ENCODE measurements at regions not wholly inside any gene's neighbourhood (a gene's known extent, or its start where the extent isn't known, plus 50 kb on each side); places are given as distances from the start of the nearest gene placed in this dataset.

DNA sequence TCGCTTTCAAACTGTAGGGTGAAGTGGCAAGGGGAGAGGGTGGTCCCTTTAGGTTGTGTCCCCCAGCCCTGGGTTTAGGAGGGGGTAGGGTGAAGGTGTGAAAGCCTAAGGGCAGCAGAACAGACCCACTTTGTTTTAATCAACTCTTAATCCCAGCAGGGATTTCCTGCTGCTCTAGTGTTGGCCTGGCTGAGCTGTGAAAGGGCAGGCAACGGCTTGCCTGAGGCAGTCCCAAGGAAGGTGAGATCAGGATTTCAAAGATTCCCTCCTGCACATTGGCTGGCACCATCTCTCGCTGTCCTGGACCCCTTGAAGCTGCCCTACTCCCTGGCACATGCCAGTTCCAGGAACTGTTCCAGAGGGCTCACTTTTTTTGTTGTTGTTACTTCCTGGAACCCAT, 221.3 kb downstream of the INSC start:
- no peak for TF ChIP-seq ZFX (IDR thresholded peaks at IDR 0.05)
- TF ChIP-seq, protein P1, sequence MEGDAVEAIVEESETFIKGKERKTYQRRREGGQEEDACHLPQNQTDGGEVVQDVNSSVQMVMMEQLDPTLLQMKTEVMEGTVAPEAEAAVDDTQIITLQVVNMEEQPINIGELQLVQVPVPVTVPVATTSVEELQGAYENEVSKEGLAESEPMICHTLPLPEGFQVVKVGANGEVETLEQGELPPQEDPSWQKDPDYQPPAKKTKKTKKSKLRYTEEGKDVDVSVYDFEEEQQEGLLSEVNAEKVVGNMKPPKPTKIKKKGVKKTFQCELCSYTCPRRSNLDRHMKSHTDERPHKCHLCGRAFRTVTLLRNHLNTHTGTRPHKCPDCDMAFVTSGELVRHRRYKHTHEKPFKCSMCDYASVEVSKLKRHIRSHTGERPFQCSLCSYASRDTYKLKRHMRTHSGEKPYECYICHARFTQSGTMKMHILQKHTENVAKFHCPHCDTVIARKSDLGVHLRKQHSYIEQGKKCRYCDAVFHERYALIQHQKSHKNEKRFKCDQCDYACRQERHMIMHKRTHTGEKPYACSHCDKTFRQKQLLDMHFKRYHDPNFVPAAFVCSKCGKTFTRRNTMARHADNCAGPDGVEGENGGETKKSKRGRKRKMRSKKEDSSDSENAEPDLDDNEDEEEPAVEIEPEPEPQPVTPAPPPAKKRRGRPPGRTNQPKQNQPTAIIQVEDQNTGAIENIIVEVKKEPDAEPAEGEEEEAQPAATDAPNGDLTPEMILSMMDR (conservative IDR thresholded peaks at IDR 0.05) = no peak
